ENCODE measurements at regions not wholly inside any gene's neighbourhood (a gene's known extent, or its start where the extent isn't known, plus 50 kb on each side); places are given as distances from the start of the nearest gene placed in this dataset.

- no peak for TF ChIP-seq CTCF (IDR thresholded peaks at IDR 0.05)
- no peak overlapping the region for H3K4me3 ChIP-seq (ENCODE audit: low read depth, low read length)
- H3K27me3 ChIP-seq (ENCODE audit: control insufficient read depth, insufficient read depth, low read length) = no peaks in the 10 kb centered on the region
- H3K4me1 ChIP-seq = no peaks in the 10 kb centered on the region
- no peak overlapping the region for H3K9ac ChIP-seq
- H3K36me3 ChIP-seq (ENCODE audit: control insufficient read depth, insufficient read depth, low read length) = no peaks in the 10 kb centered on the region
- no peaks in the 10 kb centered on the region for H3K9me3 ChIP-seq (ENCODE audit: control insufficient read depth, low read length)
- no peaks in the 10 kb centered on the region for H3K79me2 ChIP-seq
- H3K4me2 ChIP-seq (ENCODE audit: low read length) = no peak overlapping the region
- no peak overlapping the region for H2AFZ ChIP-seq
- H3K27ac ChIP-seq = no peak overlapping the region
Measured at GRCh38 chr14:26841920-26842741, 244.3 kb upstream of the NOVA1 start.

DNA sequence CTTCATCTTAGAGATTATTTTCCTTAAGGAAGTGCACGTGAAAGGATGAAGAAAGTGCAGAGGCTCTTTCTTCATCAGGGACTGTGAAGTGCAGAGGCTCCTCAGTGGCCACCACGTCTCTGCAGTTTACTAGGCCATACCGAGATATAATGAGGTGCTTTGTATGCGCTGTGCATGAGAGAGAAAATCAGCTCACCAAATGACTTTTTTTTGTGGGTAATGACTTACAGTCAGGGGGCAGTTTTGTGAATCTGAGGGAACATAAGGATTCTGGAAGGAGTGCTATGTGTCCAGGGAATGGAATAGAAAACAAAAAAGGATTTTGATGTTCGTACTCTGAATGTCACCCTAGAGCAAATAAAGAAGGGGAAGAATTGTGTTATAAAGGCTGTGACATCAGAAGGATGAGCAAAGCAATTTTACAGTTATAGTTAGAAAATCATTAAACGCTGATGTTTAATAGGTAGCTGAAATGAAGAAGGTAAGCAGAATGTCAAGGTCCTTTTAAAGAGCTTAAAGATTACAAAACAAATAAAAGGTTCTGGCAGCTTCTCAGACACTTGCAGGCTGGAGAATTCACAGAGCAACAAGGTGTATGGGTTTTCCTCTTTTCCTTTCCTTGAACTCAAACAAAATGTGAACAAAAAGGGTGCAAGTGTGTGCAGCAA, 247.5 kb upstream of the NOVA1 start:
- Histone ChIP-seq H3K9me3 (ENCODE audit: control insufficient read depth, low read length) (no peaks in the 10 kb centered on the region), H3K36me3 (ENCODE audit: control insufficient read depth, insufficient read depth, low read length) (no peaks in the 10 kb centered on the region), H3K79me2 (no peaks in the 10 kb centered on the region), H3K9ac (no peak overlapping the region), H2AFZ (no peak overlapping the region), H3K4me1 (no peaks in the 10 kb centered on the region), H3K27ac (no peak overlapping the region), H3K4me3 (ENCODE audit: low read depth, low read length) (no peak overlapping the region), H3K4me2 (ENCODE audit: low read length) (no peak overlapping the region), H3K27me3 (ENCODE audit: control insufficient read depth, insufficient read depth, low read length) (no peaks in the 10 kb centered on the region)
- TF ChIP-seq CTCF (IDR thresholded peaks at IDR 0.05) = no peak

DNA sequence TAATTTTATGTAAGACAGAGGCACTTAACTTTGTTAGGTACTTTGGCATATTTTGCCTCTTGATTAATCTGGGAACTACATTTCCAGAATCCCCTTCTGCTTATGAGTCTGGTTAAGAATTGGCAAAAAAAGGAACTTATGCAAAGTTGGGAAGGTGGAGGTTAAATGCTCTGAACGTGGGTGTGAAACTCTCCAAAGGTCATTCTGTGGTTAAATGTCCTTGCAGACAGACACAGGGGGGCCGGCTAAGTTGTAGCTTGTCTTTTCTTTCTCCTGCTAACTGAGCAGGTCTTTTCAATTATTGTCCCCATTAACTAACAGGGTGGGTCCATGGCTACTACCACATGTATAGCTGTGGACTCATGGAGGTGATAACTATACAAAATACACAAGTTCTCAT, 248.6 kb upstream of the NOVA1 start:
- Histone ChIP-seq H3K36me3 (ENCODE audit: control insufficient read depth, insufficient read depth, low read length) (no peaks in the 10 kb centered on the region), H2AFZ (no peak overlapping the region), H3K4me1 (no peaks in the 10 kb centered on the region), H3K9me3 (ENCODE audit: control insufficient read depth, low read length) (no peaks in the 10 kb centered on the region), H3K27me3 (ENCODE audit: control insufficient read depth, insufficient read depth, low read length) (no peaks in the 10 kb centered on the region), H3K4me2 (ENCODE audit: low read length) (no peak overlapping the region), H3K79me2 (no peaks in the 10 kb centered on the region), H3K27ac (no peak overlapping the region), H3K4me3 (ENCODE audit: low read depth, low read length) (no peak overlapping the region), H3K9ac (no peak overlapping the region)
- TF ChIP-seq CTCF (IDR thresholded peaks at IDR 0.05) = no peak

- H3K4me1 ChIP-seq = no peaks in the 10 kb centered on the region
- no peaks in the 10 kb centered on the region for H3K36me3 ChIP-seq (ENCODE audit: control insufficient read depth, insufficient read depth, low read length)
- no peak overlapping the region for H3K4me3 ChIP-seq (ENCODE audit: low read depth, low read length)
- no peaks in the 10 kb centered on the region for H3K27me3 ChIP-seq (ENCODE audit: control insufficient read depth, insufficient read depth, low read length)
- H3K9ac ChIP-seq = no peak overlapping the region
- TF ChIP-seq CTCF (IDR thresholded peaks at IDR 0.05) = no peak
- H3K27ac ChIP-seq = no peak overlapping the region
- no peaks in the 10 kb centered on the region for H3K9me3 ChIP-seq (ENCODE audit: control insufficient read depth, low read length)
- H2AFZ ChIP-seq = no peak overlapping the region
- no peaks in the 10 kb centered on the region for H3K79me2 ChIP-seq
- no peak overlapping the region for H3K4me2 ChIP-seq (ENCODE audit: low read length)
Measured at GRCh38 chr14:26849514-26849913, 251.7 kb upstream of the NOVA1 start.

Data from parathyroid adenoma (tissue), 2 donors.